NCI-H187 (cell line): ENCODE measurements at regions not wholly inside any gene's neighbourhood (a gene's known extent, or its start where the extent isn't known, plus 50 kb on each side); places are given as distances from the start of the nearest gene placed in this dataset.

Experiments used
- DNase-seq, 2 experiments: peaks; one replicate each; lab custom pipeline; 2025; lab: John Stamatoyannopoulos, UW

DNA sequence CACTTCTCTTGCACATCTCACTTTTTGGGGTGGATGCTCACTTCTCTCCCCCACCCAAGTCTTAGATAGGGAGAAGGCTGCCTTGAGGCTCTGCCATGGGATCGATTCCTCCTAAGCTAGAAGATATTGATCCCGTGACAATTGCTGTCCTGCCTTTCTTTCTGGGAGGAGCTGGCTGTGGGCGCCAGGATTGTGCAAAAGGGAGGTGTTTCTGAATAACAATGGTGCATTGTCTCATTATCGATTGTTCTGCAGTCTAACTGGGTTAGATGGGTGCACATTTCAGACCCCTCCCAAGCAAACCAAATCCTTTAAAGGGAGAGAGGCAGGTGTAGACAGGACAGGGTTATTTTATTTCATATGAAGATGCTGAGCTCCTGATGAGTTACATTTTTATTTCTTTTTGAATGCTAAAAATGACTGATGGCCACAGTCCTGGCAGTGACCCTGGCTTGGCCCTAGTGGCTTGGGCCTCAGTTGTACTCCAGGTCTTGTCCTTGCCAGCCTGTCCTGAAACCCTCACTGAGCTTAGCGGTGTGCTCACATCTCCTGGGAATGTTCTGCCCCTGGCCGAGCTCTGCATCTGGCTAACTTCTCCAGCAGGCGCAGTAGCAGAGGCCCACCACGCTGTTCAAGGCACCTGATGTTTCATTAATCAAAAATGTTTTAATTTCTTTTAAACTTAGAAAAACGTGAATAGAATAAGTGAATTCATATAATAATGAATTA, 99.0 kb upstream of the KAZN start:
- DNase-seq, result no peak

DNA sequence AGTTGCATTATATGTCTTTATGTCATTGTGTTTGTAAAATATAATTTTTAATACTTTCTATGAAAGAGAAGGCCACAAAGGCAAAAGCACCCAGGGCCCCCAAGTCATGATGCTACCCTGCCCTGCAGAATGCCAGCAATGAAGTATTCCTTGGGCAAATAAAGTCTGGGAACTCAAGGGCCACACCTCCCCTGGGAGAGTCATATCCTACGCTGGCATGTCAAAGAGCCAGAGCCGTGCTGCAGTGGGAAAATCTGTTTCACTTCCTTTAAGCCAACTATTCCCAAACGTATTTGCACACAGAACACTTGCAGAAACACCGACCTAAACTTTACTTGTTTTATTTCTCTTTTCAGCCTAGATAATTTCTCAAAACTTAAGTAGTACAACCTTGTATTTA, 98.4 kb upstream of the KAZN start:
- DNase-seq, result no peak

DNA sequence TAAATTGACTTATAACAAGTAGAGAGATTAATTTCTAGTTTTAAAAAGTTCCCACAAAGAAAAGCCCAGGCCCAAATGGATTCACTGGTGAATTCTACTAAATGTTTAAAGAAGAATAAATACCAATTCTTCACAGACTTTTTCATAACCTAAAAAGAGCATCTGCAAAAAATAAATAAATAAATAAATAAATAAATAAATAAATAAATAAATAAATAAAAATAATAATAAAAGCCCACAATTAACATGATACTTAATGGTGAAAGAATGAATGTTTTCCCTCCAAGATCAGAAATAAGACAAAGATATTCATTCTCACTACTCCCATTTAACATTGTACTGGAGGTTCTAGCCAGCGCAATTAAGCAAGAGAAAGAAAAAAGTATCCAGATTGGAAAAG, 97.6 kb upstream of the KAZN start:
- DNase-seq, result no peak

DNA sequence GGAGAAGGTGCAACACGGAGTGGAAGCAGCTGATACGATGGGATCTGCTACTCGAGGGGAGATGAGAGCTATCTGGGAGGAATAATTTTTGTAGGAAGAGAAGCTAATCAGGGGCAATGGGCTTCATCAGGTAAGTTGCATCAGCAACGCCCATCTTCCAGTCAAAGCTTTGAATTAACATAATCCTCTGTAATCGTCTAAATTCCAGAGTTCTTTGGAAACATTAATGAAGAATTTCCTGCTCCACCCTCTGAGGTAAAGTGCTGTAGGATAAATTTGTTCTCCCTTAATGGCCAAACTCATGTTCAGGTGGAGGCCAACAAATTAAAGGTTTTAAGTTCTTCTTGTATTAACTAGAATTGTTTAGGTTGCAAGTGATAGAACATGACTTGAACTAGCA, 94.0 kb upstream of the KAZN start:
- no peak for DNase-seq

DNA sequence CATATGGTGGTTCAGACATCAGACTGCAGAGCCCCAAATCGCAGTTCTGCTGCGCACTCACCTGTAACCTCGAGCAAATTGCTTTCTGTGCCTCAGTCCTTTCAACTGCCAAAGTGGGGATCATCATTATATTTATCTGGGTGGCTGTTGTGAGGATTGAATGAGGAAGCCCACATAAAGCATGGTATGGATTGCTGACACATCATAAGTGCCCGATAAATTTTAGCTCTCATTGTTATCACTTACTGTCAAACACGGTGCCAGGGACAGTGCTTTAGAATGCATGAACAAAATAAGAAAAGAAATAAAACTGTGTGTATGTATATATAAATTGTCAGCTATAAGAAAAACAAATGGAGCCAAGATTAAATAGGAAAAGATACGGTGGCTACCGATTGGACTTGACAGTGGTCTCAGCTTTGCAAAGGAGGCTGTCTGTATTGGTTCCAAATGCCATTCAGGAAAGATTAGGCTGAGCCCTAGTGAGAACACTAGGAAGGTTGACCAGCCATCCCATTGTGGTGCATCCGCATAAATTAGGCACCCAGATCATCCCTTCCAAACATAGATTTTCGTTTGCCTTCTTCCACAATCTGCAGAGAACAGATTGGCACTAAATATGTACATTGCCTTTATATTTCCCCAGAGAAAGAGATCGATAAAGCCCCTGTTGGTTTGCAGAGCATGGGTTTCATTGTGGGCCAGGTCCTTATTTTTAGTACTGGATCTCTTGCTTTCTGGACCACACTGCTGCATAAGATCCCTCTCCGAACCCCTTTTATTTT, 91.8 kb upstream of the KAZN start:
- DNase-seq, result no peak

DNA sequence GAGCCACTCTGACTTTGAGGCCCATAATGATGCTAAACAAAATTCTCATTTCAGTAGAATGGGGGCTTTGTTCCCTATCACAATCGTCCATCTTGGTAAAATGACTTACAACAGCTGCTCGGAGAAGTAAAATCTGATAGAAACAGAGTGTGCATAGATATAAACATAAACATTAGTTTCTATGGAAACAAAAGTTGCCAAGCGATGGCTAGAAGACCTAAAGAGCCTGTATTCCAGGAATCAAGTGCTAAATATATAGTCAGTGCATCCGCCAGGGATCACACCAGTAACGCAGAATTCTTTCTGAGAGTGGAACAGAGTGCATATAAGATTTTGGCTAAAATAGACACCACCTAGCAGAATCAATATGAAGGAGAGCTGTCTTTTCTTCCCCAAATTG, 91.2 kb upstream of the KAZN start:
- DNase-seq, result no peak

DNA sequence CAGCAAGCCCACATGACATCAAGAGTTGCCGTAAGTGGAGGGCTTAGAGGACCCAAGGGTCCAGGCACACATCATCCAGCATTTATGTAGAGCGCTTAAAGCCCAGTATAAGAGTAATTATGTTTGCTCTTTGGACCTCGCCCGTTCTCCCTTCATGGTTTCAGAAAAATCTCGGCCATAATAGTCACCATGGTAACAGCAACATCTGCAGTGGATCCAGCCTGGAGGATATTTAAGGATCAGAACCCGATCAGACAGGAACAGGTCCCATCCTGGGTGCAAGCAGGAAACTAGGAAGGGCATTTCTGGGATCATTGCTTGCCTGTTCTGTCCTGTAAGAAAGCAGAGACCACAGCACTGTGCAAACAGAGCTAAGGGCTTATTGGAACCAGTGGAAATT, 89.9 kb upstream of the KAZN start:
- DNase-seq, result no peak

DNA sequence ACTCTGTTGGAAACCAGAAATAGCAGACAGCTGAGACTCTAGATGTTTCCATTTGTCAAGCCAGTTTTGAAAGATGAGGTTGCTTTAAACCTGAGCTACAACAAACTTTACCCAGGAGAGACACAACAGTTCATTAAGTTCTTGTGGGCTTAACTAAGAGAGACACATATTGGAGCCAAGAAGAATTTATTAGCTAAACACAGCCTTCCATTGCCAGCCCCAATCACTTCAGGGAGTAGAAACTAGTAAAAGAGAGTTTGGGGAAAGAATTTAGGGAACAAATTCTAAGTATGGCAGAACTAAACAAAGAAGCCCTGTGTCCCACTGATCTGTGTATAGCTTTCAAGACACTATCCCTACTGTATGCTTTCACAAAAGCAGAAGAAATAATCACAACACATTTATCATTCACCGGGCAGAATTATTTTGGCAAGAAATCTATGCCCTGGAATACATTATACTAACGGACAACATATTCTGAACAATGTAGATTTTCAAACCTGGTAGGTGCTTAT, 87.3 kb upstream of the KAZN start:
- DNase-seq, result no peak

DNA sequence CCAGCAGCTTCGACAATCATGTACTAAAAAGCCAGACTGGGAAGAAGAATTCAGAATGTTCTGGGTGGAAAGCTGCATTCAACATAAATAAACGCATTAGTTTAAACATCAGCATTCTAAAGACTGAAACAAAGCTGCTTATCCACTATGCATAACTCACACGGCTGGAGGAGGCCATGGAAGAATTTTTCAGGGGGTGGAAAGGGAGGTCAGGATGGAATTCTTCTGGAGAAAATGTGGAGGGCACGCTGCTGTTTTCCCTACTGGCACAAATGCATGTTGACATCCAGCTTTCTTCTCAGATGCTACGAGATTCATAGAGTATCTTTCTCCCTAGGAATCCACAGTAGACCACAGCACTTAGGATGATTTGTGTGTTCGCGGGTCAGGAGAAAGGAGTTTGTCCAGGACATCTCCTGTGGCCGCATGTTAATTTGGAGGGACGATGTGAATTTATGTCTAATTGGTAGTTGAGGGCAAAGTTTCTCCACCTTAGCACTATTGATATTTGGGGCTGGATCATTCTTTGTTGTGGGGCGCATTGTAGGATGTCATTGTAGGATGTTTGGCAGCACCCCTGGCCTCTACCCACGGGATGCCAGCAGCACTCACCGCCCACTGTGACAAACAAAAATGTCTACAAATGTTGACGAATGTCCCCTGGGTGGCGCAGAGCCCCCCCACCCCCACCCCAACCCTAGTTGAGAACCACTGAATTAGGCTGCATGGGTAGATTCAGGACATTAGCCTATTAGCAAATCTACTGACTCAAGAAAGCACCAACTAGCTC, 86.5 kb upstream of the KAZN start:
- no peak for DNase-seq

DNA sequence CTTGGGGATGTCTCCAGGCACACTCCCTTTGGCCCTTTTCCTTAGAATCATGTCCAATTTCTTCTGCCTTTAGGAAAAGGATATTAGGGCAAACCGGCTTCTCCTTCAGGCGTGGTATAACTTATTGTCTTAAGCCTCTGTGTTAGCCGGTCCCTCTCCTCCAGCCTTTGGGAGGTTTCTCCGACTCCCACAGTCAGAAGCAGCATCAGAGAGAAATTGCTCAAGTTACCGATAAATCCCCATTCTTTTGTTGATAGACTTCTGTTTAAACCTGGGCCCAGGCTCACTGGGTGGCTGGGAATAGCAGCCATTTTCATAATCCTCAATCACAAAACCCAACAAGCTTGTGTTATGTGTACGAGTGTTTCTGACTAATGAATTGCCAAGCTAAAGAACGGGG, 85.4 kb upstream of the KAZN start:
- DNase-seq, result no peak

DNA sequence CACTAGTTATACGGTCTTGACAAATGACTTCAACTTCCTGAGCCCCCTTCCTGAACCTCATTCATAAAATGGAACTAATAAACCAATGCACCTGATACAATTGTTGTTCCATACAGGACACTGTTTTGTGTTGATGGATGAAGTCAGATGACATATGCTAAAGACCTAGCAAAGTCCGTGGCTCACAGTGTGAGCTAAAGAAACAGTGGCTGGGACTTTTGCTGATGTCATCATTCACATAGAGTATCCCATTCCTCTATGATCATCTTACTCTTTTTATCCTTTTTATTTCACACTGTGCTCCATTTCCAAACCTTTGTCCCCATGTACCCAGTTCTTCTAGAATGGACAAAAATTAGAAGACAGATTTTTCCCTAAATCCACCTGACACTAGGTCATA, 83.7 kb upstream of the KAZN start:
- no peak for DNase-seq

DNA sequence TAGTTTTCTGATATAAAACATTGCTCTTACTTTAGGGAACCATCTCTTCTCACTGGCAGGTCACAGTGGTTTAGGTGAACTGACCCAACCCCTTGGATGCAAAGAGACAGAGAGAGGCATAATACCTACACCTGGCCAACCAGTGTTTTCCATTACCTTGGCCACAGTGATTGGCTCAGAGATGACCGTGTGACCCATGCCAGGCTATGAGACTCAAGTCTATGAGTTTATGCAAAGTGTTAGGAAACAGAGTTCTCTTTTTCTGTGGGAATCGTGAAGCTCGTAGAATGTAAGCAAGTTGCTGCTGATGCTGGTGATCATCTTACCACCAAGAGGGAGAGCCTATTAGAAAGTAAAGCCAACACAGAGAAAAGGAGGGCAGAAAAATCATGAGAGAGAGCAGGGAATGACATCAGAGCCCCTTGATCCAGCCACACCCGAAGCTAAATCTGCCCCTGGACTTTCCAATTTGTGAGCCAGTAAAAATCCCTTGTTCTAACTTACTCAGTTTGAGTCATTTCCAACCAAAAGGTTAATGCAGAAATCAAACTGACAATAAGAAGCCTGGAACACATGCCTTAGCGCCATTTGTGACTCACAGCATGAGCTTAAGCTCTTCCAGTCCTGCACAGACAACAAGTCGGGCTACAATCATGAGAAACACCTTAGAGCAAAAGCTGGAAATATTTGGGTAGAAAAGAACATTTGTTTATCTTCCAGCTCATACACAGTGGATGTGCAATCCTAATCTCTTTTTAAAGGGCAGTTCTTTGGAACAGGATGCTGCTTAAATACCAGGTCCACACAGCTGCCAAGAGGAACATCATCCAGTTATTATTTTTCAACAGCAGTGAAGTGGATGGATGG, 81.3 kb upstream of the KAZN start:
- DNase-seq, result no peak

DNA sequence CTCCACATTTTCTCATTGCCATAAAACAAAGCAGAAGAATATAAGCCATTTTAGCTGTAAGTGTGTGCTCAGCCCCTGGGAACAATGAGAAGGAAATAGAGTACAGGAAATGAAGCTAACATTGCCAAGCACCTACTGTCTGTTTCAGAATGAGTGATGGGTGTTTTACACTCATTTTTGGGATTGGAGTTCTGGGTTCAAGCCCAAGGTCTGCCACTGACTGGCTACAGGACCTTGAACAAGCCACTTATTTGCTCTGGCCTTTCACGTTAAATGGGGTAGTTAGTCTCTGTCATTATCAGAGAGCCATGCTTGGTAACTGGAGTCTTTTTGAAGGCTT, 80.7 kb upstream of the KAZN start:
- no peak for DNase-seq

DNA sequence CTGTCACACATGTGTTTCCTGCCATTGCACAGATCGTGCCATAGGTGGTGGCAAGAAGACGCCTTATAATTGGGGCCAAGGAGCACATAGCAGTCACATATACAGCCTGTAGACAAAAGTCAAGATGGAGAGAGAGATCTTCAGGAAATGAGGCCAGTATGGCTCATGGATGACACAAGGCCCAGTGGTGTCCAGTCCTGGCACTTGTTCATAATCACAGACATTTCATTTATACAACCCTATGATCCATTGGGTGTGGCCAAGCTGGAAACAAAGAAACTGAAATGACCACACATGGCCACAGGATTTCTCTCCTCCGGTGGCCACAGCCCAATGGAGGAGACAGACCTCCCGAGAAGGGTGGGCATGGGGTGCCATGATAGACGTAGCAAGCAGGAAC, 78.5 kb upstream of the KAZN start:
- DNase-seq, result no peak

DNA sequence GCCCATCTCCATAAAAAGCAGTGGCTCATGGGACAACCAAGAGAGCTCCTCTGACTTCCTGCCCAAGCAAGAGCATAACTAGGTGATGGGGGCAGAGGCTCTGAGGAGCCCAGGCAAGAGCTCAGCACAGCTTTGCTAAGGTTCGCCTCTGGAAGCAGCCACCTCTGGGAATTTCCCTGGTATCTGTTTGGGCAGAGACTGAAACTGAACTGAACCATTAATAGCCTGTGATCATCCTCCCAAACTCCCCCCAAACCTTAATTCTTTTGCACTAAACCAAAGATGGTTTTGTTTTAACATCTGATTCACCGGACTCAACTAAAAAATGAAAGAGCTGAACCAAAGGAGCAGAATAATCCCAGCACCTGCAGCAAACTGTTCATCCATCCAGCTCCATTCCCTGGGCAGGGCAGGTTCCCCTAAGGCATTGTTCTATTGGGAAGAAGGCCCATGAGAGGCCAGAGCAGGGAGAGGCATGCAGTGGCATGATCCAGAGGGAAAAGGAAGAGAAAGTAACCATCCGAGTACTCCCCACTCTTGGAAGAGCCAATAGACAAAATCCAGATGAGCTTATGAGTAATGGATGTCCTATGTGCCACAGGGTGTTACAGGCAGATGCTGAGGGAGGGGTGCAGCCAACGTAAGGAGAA, 77.8 kb upstream of the KAZN start:
- DNase-seq, result no peak

DNA sequence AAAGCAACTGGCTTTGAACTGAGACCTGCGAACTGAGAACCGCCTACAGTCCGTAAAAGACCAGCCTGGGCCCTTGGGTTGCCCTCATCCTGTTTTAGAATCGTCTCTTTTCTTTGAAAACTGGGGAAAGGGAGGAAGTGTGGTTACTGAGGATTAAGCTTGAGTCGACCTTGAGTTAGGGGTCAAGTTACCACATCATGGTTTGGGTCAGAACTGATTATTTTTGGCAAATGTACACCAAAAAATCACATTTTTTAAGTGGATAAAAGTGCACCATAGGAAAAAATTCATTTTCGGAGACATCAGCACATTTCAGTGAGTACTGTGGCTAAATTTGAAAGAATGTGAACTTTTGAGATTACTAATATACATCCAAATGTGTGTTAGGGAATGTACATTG, 76.9 kb upstream of the KAZN start:
- no peak for DNase-seq

DNA sequence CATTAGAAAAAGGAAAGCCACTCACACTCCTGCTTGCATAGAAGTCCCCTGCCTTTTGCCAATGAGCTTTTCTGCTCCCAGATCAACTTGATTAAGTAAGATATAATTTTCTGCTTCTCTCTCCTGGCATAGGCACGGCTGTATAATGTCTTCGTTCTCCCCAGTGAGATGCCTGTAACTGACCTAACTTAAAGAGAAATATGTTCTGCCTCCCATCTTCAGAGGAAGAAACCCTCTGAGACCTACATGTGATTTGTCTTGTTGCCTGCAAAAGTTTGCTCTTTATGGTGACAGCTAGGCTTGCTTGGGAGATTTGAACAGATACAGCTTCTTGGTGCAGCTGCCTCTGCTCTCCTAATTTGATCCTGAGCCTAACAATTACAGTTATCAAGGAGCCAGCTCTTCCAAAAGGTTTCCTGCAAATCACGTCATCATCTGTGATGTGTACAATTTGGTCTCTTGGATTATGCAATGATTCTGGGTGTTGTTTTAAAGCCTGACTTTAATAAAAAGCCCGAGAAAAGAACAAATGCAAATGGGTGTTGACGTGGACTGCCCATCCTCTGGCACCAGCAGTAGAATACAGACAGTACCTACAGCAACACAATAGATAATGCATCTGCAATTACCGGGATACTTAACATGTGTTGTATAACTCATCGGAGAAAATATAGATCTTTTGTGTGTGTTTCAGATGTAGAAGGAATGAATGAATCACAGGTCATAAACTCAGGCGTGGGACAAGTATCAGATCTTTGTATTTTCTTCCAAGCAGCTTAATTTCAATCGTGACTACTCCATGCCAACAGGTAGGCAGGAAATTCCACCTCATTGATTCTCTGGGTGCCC, 76.2 kb upstream of the KAZN start:
- DNase-seq, result no peak

DNA sequence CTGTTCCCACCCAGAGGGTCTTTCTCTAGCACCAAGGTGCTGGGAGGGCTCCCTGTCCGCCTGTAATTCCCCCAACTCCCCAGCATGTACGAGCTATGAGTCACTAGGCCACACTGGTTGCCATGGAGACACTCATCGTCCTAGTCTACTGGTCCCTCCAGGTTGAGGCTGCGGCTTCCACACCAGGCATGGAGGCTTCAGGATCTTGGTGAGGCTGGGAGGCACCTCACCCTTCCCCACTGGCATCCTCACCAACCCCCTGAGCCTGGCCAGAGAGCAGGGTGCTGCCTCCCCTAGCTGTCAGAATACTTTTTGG, 75.6 kb upstream of the KAZN start:
- DNase-seq, result no peak

DNA sequence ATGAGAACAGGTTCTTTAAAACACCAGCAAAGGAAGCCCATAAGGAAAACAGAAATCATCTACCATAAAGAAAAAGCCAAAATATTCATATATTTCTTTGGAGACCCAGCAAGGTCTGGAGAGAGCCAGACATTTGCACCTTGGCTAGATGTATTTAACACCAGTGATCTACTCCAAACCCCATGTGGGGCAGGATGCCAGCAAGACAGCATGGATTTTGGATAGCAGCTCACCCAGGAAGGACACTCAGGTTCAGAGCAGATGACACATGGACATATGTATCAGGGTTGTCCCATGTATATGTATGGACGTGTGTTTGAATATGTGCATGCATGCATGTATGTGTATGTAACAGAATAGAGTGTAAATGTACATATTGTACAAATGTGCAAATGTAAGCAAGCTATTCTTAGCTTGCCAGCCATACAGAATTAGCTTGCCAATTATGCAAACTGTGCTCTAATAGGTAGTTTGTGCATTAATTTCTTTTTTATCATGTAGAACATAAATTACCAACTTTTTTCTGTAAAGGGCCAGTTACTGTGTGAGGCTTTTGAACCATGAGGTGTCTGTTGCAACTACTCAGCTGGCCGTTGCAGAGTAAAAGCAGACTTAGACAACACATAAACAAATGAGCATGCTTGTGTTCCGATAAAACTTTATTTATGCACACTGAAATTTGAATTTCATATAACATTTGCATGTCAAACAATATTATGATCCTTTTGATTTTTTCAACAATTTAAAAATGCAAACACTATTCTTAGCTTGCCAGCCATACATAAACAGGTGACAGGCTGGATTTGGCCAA, 73.5 kb upstream of the KAZN start:
- no peak for DNase-seq

DNA sequence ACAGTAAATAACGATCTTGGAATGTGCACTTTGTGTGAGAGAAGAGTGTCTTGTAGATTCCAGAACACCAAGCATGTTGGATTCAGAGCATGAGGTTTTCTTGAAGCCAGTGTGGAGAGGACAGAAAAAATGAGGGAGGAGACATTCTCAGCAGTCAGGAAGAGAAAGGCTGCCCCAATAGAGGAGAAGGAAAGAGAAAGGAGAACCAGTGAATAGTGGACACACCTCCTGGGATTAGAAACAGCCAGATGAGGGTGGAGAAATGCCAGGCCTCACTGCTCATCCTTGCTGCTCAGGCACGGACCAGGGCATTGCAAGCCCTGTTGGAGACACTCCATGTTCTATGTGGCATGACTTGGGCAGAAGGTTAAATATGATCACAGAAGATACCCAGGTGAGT, 69.0 kb upstream of the KAZN start:
- no peak for DNase-seq
